Adrenal gland (tissue), 5 donors: ENCODE measurements at regions not wholly inside any gene's neighbourhood (a gene's known extent, or its start where the extent isn't known, plus 50 kb on each side); places are given as distances from the start of the nearest gene placed in this dataset.

Experiments
- CTCF ChIP-seq, 6 experiments: fragments of 450-650 bp in 4 of 6; fragments of 200-600 bp in 2 of 6; sonication (generic) in 1 of 6; IDR thresholded peaks; 1 replicate in 5 of 6; 2 replicates in 1 of 6; pipeline versions ENCODE4 v1.5.1 to v1.8.0; 2016 to 2021; ENCODE audit warnings: antibody characterized with exemption in 6 of 6, mild to moderate bottlenecking in 2 of 6, moderate library complexity in 1 of 6
- POLR2A ChIP-seq, 2 donors: fragments of 450-650 bp; IDR thresholded peaks; one replicate each; pipeline ENCODE4 v1.6.1; 2017; ENCODE audit warnings: antibody characterized with exemption in 2 of 2, mild to moderate bottlenecking in 2 of 2, moderate library complexity in 1 of 2
- donor health status: DM: no; HTN: no; CAD: no.

GRCh38 chr15:98417346-98417745 is 231.0 kb upstream of the IGF1R start:
- TF ChIP-seq CTCF (IDR thresholded peaks at IDR 0.05) (no peak), POLR2A (IDR thresholded peaks at IDR 0.05) (no peak)
